ENCODE measurements at regions not wholly inside any gene's neighbourhood (a gene's known extent, or its start where the extent isn't known, plus 50 kb on each side); places are given as distances from the start of the nearest gene placed in this dataset.

DNA sequence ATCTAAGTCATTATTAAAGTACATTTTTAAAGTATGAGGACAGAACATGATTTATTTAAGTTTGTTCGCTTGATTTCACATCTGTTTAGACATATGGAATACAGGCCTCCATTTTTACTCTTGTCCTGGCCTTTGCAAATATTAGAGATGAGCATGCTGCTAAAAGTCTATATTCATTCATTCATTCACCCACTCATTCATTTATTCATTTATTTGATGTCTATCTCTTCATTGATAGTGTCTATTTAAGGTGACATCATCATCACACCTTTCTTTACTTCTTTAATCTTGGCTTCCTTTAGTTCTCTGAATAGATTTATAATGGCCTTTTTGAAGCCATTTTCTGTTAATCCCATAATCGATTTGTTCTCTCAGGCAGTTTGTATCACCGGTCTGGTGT is 68.0 kb downstream of the THNSL1 start:
- no peak for DNase-seq (ENCODE audit: low read depth)
- H3K4me3 ChIP-seq (ENCODE audit: control insufficient read depth, low read depth, low read length) = no peak overlapping the region
- TF ChIP-seq, protein P1, sequence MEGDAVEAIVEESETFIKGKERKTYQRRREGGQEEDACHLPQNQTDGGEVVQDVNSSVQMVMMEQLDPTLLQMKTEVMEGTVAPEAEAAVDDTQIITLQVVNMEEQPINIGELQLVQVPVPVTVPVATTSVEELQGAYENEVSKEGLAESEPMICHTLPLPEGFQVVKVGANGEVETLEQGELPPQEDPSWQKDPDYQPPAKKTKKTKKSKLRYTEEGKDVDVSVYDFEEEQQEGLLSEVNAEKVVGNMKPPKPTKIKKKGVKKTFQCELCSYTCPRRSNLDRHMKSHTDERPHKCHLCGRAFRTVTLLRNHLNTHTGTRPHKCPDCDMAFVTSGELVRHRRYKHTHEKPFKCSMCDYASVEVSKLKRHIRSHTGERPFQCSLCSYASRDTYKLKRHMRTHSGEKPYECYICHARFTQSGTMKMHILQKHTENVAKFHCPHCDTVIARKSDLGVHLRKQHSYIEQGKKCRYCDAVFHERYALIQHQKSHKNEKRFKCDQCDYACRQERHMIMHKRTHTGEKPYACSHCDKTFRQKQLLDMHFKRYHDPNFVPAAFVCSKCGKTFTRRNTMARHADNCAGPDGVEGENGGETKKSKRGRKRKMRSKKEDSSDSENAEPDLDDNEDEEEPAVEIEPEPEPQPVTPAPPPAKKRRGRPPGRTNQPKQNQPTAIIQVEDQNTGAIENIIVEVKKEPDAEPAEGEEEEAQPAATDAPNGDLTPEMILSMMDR (conservative IDR thresholded peaks at IDR 0.05; ENCODE audit: control insufficient read depth, insufficient read depth, low read depth, low read length) = no peak

DNA sequence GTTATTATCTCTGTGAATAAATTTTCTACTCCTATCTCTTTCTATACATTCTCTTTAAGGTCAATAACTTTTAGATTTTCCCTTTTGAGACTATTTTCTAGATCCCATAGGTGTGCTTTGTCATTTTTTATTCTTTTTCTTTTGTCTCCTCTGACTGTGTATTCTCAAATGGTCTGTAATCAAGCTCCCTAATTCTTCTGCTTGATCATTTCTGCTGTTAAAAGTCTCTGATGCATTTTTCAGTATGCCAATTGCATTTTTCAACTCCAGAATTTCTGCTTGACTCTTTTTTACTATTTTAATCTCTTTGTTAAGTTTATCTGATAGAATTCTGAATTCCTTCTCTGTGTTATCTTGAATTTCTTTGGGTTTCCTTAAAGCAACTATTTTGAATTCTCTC is 78.2 kb downstream of the THNSL1 start:
- H3K4me3 ChIP-seq (ENCODE audit: control insufficient read depth, low read depth, low read length) = no peak overlapping the region
- DNase-seq (ENCODE audit: low read depth) = no peak
- TF ChIP-seq, protein P1 (conservative IDR thresholded peaks at IDR 0.05; ENCODE audit: control insufficient read depth, insufficient read depth, low read depth, low read length) = no peak

DNA sequence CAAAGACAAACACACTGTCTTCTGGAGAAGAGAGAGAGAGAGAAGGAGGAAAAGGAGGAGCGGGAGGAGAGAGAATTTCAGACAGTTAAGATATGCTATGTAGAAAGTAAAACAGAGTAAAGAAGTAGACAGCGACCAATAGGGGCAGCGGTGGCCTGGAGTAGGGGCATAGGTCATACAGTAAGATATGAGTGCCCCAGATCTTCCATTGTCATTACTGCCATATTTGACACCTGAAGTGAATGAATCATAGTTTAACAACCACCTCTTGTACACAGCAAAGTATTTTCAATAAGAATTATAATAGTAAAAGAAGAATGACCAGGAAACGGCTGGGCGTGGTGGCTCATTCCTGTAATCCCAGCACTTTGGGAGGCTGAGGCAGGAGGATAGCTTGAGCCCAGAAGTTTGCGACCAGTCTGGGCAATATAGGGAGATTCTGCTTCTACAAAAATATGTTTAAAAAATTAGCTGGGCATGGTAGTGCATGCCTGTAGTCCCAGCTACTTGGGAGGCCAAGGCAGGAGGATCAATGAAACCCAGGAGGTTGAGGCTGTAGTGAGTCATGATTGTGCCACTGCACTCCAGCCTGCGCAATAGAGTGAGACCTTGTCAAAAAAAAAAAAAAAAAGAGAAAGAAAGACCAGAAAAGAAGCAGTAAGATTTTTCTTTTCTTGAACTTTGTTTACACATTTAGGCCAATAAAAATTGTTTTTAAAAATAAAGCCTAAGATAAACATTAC is 77.0 kb upstream of the GPR158 start:
- DNase-seq (ENCODE audit: low read depth) = no peak
- H3K4me3 ChIP-seq (ENCODE audit: control insufficient read depth, low read depth, low read length) = no peak overlapping the region
- TF ChIP-seq, protein P1 (conservative IDR thresholded peaks at IDR 0.05; ENCODE audit: control insufficient read depth, insufficient read depth, low read depth, low read length) = no peak

DNA sequence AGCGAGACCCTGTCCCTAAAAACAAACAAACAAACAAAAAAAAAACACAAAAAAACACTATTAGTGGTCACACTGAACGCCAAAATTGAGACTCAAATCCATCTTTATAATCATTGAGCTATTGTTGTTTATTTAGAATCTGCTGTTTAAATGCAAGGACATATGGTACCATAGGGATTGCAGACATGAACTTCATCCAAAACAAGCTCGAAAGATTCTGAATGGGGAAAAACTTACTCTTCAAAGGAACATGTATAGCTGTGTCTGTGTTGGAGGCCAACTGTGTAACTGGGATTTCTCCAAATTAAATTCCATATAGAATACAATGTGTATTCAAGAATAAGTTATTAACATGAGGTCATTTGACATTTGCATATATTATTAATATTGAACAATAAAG is 74.7 kb upstream of the GPR158 start:
- TF ChIP-seq, protein P1 (conservative IDR thresholded peaks at IDR 0.05; ENCODE audit: control insufficient read depth, insufficient read depth, low read depth, low read length) = no peak
- no peak for DNase-seq (ENCODE audit: low read depth)
- H3K4me3 ChIP-seq (ENCODE audit: control insufficient read depth, low read depth, low read length) = no peak overlapping the region

GRCh38 chr10:25101461-25102146 is 73.2 kb upstream of the GPR158 start:
- no peak overlapping the region for H3K4me3 ChIP-seq (ENCODE audit: control insufficient read depth, low read depth, low read length)
- TF ChIP-seq, protein P1 (conservative IDR thresholded peaks at IDR 0.05; ENCODE audit: control insufficient read depth, insufficient read depth, low read depth, low read length) = no peak
- no peak for DNase-seq (ENCODE audit: low read depth)

DNA sequence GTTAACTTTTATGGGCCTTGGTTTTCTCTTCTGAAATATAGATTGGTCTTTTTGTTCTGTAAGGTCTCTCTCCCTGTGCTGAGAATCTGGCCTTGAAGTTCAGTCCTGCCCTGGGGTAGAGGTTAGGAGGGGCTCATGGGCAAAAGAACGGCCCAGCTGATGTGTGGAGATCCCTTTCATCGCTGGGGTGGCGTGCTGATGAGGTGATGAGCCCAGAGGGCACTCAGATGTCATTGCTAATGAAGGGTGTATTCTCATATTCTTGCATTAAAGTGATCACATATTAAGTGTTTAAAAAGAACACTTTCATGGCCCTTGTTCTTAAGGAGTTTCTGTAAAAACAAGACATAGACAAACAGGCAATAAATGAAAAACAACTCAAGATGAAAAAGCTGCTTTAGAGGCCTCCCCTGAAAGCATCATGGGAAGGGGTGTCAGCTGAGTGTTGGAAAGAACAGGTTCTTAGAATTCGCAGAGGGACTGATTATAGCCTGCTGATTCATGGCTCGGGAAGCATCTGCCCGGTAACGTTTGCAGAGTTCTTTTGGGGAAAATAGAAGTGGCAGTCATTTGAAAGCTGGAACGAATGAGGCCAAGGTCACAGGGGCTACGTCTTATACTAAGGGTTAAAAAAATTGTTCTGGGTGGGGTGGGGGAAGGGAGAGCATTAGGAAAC is 72.5 kb upstream of the GPR158 start:
- TF ChIP-seq, protein P1 (conservative IDR thresholded peaks at IDR 0.05; ENCODE audit: control insufficient read depth, insufficient read depth, low read depth, low read length) = no peak
- no peak for DNase-seq (ENCODE audit: low read depth)

More for the DNA sequence above, 72.5 kb upstream of the GPR158 start:
- H3K4me3 ChIP-seq (ENCODE audit: control insufficient read depth, low read depth, low read length) = no peak overlapping the region
